Erythroblast (primary cell): ENCODE measurements at regions not wholly inside any gene's neighbourhood (a gene's known extent, or its start where the extent isn't known, plus 50 kb on each side); places are given as distances from the start of the nearest gene placed in this dataset.

Experiments used
- GATA1 ChIP-seq: IDR thresholded peaks from 2 replicates; pipeline ENCODE4 v1.6.1; 2011; ENCODE audit warnings: low read depth, mild to moderate bottlenecking, control low read depth, low read length, moderate library complexity
- POLR2A ChIP-seq: IDR thresholded peaks from 2 replicates; pipeline ENCODE4 v1.6.1; 2011; ENCODE audit warnings: mild to moderate bottlenecking, low read length

- TF ChIP-seq POLR2A (no peak), GATA1 (no peak)
These were observed 484.1 kb upstream of the SALL1 start for GRCh38 chr16:51635181-51635580.
